ENCODE measurements at regions not wholly inside any gene's neighbourhood (a gene's known extent, or its start where the extent isn't known, plus 50 kb on each side); places are given as distances from the start of the nearest gene placed in this dataset.

GRCh38 chr4:96146686-96147085 is 306.8 kb downstream of the PDHA2 start:
- no peak for TF ChIP-seq CTCF (conservative IDR thresholded peaks at IDR 0.05)
- H3K27ac ChIP-seq, result no peak overlapping the region

DNA sequence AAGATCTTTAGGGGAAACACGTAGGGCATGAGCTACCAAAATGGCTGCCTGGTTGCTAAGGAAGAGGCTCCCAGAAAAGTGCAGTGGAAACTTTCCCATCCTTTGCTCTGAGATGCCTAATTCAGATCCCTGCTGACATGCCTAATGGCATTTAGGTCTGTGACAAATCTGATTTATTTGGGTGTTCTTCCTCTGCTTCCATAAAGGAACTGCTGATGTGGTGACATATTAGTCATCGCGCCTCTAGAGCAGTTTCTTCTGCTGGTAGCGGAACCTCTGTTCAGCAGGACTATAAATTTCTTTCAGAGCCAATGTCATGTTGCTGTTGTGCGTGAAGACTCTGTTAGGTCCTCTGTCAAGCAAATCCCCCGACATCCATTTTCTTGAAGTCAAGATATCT is 310.0 kb downstream of the PDHA2 start:
- no peak for TF ChIP-seq CTCF (conservative IDR thresholded peaks at IDR 0.05)
- no peak overlapping the region for H3K27ac ChIP-seq

GRCh38 chr4:96150466-96150865 is 310.6 kb downstream of the PDHA2 start:
- no peak for TF ChIP-seq CTCF (conservative IDR thresholded peaks at IDR 0.05)
- no peak overlapping the region for H3K27ac ChIP-seq

DNA sequence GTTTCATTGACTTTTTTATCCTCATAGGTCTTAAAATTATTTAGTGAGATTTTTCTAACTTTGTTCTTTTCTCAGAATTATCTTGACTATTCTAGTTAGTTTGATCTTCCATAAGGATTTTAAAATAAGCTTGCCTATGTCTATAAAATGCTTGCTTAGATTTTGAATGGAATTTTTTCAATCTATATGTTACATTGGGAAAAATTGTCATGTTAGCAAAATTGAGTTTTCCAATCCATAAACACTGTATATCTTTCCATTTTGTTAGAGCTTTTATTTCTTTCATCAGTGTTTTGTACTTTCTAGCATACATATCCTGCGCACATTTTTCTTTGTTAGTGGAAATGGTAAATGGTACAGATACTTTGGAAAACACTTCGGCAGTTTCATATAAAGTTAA is 312.9 kb downstream of the PDHA2 start:
- no peak for TF ChIP-seq CTCF (conservative IDR thresholded peaks at IDR 0.05)
- no peak overlapping the region for H3K27ac ChIP-seq

DNA sequence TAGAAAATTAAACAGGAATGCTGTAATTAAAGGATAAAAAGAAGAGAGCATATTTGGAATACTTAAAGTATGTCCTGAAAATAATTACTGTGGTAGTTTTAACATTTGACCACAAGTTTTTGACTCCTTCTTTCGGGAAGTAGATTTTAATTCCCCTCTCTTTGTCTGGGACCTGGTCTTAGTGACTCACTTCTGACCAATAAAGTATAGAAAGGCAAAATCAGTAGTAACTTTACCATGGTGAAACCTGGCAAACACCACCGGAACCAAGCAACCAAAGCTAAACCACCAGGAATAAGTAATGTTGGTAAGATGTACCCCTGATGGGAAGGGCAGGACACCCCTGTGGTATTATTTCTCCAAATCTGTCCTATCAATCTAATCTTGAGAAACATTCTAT is 314.8 kb downstream of the PDHA2 start:
- no peak for TF ChIP-seq CTCF (conservative IDR thresholded peaks at IDR 0.05)
- H3K27ac ChIP-seq, result no peak overlapping the region

GRCh38 chr4:96162636-96163035 is 322.7 kb downstream of the PDHA2 start:
- no peak for TF ChIP-seq CTCF (conservative IDR thresholded peaks at IDR 0.05)

GRCh38 chr4:96164814-96165351 is 325.0 kb downstream of the PDHA2 start:
- TF ChIP-seq CTCF (conservative IDR thresholded peaks at IDR 0.05), result no peak
- no peak overlapping the region for H3K27ac ChIP-seq

More at GRCh38 chr4:96162636-96163035, 322.7 kb downstream of the PDHA2 start:
- H3K27ac ChIP-seq, result no peak overlapping the region
